ENCODE measurements at regions not wholly inside any gene's neighbourhood (a gene's known extent, or its start where the extent isn't known, plus 50 kb on each side); places are given as distances from the start of the nearest gene placed in this dataset.
"Not testable (repeated sequence)": the region's sequence is repeated elsewhere in the genome, so short reads cannot be mapped to it uniquely, and the experiment has no call there.

DNA sequence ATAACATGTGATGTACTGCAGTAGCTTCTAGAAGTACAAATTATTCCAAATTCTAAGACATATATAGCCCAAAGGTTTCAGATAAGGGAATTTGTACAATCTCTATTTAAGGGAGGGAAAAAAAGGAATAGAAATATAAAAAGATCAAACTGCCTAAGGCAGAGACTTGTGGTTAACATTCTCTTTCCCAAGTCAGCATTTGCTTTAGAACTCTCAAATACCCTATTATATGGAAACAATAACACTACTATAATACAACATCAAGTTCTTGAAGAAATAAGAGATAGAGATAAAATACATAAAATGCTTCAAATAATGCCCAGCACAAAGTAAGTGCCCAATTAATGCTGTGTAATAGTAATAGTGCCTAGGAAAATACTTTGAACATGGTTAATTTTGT lies 123.1 kb downstream of the CRPPA start:
- no peaks in the 10 kb centered on the region for H3K27me3 Mint-ChIP-seq
- ATAC-seq (no peak), DNase-seq (no peak)
- no peak overlapping the region for H3K4me3 Mint-ChIP-seq
- no peak overlapping the region for H3K27ac Mint-ChIP-seq
- no peaks in the 10 kb centered on the region for H3K4me1 Mint-ChIP-seq
- H3K9me3 Mint-ChIP-seq, result no peaks in the 10 kb centered on the region

DNA sequence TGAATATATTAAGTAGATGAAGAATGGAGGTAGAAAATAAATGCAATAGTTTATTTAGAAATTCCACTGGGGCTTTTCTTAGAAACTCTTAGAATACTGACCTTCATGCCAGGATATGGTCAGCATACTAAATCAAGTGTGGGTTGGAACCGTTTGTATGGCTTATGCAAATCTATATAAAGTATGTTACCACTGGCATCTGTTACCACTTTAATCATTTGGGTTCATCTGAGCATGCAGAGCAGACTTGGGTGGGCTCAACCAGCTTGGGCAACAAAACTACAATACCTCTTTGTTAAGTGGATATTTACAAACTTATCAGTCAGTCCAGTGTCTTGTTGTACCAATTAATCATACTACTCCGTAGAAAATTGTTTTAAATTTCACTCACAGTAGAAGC lies 125.8 kb downstream of the CRPPA start:
- DNase-seq (no peak), ATAC-seq (no peak)
- no peak overlapping the region for H3K4me3 Mint-ChIP-seq
- H3K4me1 Mint-ChIP-seq, result no peaks in the 10 kb centered on the region
- no peaks in the 10 kb centered on the region for H3K9me3 Mint-ChIP-seq
- H3K27ac Mint-ChIP-seq, result no peak overlapping the region
- no peaks in the 10 kb centered on the region for H3K27me3 Mint-ChIP-seq

DNA sequence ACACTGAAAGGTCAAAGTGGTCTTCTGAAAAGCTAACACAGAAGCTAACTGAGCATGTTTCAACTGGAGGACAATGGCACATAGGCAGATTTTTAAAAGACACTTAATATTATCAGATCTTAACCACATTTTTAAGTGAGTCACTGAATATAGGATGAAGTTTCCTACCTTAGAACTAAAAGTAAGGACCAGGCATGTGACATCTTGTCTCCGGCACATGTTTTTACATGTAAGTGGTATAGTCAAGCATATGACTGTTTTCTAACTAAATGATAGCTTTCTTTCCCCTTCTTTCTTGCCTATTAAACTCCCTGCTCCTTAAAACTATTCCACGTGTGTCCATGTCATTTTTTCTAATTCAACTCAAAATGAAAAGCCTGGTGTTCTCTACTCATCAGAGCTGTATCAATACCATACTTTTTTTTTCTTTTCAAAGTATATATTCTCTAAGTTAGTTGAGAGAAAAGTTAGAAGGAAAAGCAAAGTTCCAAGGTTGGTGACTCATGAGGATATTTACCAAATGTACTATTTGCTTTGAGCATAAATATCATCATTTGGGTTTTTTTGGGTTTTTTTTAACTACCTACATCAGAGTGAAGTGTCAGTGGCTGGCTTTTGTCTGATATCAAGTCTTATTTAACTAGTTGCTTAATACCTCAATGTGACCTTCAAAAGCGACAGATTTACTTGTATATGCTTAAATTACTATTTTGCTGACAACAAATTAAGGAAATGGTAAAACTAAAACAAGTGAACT lies 127.5 kb downstream of the CRPPA start:
- Mint-ChIP-seq H3K27me3 (no peaks in the 10 kb centered on the region), H3K4me3 (no peak overlapping the region), H3K27ac (no peak overlapping the region), H3K4me1 (no peaks in the 10 kb centered on the region), H3K9me3 (peaks cover 0 to 6% of the 10 kb centered on the region in 2 donors)
- DNase-seq, result no peak
- ATAC-seq, result no peak

DNA sequence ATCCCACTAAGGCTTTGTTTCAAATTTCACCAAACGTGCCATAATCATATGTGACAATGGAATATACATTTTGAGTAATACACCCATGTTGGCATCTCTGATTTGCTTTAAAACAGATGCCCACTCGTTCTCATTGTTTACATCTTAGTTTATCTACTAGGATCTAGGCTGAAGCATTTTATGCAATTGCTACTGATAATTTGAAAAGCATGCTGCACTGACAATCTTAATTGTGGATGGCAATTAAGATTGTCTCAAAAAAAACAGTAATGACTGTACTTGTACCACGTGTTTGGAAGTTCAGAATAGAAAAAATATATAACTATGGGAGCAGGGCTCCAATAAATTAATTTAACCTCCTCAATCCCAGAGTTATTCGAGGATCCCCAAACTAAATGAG lies 136.8 kb downstream of the CRPPA start:
- ATAC-seq (no peak), DNase-seq (no peak)
- no peak overlapping the region for H3K27ac Mint-ChIP-seq
- H3K4me3 Mint-ChIP-seq, result no peak overlapping the region
- no peaks in the 10 kb centered on the region for H3K4me1 Mint-ChIP-seq
- no peaks in the 10 kb centered on the region for H3K27me3 Mint-ChIP-seq
- H3K9me3 Mint-ChIP-seq, result peaks cover 2 to 7% of the 10 kb centered on the region in 2 donors

DNA sequence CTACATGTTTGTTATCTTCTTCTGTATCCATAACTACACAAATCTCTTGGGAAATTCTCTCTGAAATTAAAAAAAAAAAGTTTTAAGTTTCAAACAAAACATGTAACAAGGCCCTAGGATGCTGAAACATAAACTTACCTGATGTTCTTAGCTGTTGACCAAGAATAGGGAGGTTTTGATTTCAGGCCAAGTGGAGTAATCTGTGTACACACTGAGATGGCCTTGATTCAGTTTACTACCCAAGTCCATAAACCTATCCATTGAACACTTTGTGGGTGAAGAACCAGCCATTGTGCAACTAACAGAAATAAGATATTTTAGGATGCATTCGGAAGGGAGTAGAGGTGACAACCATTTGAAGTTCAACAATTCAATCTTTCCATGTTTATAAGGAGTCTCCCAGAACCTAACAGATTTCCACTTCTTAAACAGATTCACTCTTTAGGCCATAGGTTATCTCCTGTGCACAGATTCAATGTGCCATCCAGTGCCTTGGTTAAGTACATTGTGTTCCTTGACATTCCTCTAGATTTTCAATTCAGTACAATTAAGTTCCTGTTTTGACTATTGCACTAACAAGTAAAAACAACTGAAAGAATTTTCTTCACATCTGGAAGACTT lies 143.1 kb downstream of the CRPPA start:
- Mint-ChIP-seq H3K4me1 (no peaks in the 10 kb centered on the region), H3K27me3 (no peaks in the 10 kb centered on the region), H3K9me3 (peaks cover 0 to 5% of the 10 kb centered on the region in 2 donors), H3K27ac (no peak overlapping the region), H3K4me3 (no peak overlapping the region)
- no peak for ATAC-seq
- DNase-seq, result no peak

DNA sequence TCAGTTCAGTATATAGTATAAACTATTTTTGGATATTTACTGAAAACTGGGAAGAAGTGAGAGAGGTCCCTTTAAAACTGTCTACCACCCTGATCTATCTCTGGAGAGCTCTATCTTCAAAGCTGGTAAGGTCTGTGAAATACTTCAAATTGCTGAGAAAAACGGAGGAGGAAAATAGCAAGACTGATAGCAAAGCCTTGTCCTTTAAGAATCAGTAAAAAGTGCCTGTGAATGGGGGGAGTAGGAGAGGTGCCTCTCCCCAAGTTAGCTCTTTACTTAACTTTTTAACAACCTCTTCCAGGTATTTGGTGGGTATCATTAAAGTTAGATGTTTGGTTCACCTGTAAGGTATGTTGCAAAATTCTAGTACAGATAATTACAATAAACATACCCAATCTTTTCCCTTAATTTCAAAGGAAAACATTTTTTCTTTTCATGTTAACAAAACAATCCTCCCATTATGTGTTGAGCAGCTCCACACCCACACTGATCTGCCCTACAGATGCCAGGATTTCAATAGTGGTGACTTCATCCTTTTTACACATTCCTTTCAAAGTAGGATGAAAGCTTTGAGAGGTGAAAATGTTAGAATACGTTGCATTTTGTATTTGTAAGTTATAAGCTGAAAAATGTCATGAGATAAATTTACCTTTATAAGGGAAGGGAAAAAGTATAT lies 149.2 kb downstream of the CRPPA start:
- no peak for ATAC-seq
- H3K4me3 Mint-ChIP-seq, result no peak overlapping the region
- no peaks in the 10 kb centered on the region for H3K9me3 Mint-ChIP-seq
- DNase-seq, result no peak
- H3K27me3 Mint-ChIP-seq, result no peaks in the 10 kb centered on the region
- no peaks in the 10 kb centered on the region for H3K4me1 Mint-ChIP-seq
- peak overlapping the region in 1 of 2 donors; percentile 37 for H3K27ac Mint-ChIP-seq

DNA sequence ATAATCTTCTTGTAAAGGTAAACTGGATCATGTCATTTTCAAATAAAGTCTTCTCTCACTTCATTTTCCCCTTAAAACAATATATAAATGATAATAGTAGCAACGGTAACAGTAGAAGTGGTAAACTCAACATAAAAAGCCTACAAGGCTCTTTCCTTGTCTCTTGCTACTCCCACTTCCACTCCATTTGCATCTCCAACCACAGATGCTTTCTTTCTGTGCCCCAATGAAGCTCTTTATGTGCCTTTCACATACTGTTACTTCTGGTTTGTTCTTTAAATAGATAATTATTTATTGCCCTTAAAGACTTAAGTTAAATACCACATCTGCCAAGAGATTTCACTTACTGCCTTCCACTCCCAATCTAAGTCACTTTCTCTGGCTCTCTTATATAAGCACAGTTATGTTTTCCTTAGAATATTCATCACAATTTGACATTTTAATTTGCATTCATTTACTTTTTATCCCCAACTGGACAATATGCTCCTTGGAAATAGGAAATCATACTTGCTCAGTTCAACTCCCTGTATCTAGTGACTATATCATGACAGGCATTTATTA lies 149.9 kb downstream of the CRPPA start:
- Mint-ChIP-seq H3K27ac (no peak overlapping the region), H3K27me3 (no peaks in the 10 kb centered on the region), H3K9me3 (no peaks in the 10 kb centered on the region), H3K4me3 (no peak overlapping the region), H3K4me1 (no peaks in the 10 kb centered on the region)
- no peak for ATAC-seq
- DNase-seq, result no peak

DNA sequence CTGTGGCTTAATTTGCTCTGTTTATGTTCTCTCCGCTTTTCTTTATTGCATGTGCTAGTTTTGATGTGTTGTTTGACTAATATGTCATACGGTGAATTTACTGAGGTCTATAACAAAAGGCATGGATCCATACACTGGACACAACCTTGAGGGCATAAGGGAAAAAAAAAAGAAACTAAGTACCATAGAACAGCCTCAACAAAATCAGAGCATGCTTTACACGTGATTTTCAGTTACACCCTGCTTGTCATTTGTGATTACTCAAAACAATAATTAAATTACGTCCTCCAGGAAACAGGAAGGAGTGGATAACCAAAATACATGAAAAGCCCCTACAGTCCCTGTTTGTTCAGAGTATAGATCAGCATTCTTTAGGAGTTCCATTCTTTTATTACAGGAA lies 150.5 kb downstream of the CRPPA start:
- Mint-ChIP-seq H3K27me3 (no peaks in the 10 kb centered on the region), H3K9me3 (no peaks in the 10 kb centered on the region), H3K4me1 (no peaks in the 10 kb centered on the region), H3K27ac (no peak overlapping the region), H3K4me3 (no peak overlapping the region)
- ATAC-seq (no peak), DNase-seq (no peak)

DNA sequence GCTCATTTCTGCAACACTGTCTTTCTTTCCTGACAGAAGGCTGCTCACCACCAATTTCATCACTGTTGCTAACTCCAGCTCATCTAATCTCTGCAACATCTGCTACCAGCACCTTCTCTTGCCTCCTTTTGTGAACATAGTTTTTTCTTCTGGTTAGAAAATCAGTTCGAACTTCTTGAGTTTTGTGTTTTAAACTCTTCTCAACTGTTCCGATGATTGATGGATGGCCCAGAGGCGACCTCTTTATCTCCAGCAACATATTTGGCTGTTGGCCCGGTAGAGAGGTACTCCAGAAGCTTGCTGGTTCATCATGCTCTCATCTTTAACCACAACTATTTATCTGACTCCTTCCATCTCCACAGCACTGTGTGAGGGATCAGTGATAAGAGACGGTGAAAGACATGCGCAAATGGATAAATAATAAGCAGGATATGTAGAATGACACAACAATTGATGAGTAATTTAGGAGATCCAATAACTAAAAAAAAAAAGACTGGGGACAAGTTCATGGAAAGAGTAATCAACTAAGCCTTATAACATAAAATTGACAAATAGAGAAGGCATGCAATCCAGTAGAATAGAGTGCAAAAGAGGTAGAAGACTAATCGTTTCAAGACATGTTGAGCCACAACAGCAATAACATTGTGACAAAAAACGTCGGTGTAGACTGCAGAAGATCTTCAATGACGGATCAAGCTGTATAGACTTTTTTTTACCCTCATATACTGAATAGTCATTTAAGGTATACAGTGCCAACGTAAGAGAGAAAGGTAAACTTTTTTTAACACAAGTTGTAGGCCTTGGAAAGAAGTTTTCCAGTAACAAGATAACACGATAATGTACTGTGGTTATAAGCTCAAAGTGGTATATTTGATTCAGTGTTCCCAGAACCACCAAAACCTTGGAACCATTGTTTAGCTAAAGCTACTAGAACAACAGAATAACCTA lies 152.2 kb downstream of the CRPPA start:
- Mint-ChIP-seq H3K27me3 (no peaks in the 10 kb centered on the region), H3K4me1 (no peaks in the 10 kb centered on the region)
- no peak for ATAC-seq

DNA sequence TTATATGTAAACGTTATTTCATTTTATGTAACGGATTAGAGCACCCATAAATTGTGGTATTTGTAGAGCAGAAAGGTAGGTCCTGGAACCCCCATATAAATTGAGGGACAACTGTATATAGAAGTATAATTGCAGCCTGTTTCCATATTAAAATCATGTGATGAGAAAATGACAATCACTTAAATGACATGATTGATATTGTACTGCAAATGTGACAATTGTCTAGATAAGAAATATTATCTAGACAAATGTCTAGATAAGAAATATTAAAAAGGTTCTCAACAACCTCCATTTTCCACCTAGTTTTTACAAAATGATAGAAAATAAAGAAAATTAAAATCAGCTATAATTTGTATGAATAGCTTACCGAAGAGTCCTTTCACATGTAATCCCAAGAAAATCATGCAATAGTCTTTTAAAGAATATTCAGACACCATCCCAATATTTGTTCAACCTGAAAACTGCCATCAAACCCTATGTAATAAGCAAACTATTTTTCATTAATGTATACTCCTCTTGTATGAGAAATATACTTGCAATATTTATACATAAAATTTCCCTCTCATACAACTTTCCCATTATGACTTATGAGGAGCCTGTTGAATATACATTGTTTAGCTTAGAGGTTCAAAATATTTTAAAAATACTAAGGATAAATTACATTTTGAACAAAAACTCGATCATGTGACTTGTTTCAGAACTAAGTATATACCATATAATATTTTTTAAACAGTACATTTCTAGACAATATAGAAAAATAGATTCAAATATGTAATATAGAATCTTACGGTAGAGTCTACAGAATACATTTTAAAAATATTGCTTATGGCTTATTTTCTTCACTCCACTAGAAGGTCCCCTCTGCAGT lies 153.2 kb downstream of the CRPPA start:
- ATAC-seq, result no peak
- Mint-ChIP-seq H3K27ac (no peak overlapping the region), H3K4me3 (no peak overlapping the region), H3K9me3 (no peaks in the 10 kb centered on the region), H3K27me3 (no peaks in the 10 kb centered on the region), H3K4me1 (no peaks in the 10 kb centered on the region)
- DNase-seq, result no peak

More for the DNA sequence above, 152.2 kb downstream of the CRPPA start:
- Mint-ChIP-seq H3K27ac (no peak overlapping the region), H3K4me3 (no peak overlapping the region), H3K9me3 (no peaks in the 10 kb centered on the region)
- no peak for DNase-seq

DNA sequence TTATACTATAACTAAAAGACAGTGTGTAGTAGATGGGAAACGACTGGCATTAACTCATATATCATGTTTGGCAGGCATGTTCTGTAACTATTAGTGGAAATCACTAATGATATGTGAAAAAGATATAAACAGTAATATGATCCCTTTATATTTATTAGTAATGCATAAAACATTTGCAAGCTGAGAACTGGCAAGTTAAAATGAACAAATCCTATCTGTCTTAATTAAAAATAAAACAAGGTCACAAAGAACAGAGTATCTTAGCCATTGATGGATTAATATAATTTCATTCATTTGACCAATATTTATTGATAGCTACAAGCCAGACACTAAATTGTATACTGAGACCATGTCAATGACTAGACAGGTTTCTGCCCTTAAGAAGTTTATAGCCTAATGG lies 154.5 kb downstream of the CRPPA start:
- ATAC-seq (no peak), DNase-seq (no peak)
- no peaks in the 10 kb centered on the region for H3K27me3 Mint-ChIP-seq
- H3K4me3 Mint-ChIP-seq, result no peak overlapping the region
- no peak overlapping the region for H3K27ac Mint-ChIP-seq
- H3K4me1 Mint-ChIP-seq, result peaks cover 2% of the 10 kb centered on the region
- no peaks in the 10 kb centered on the region for H3K9me3 Mint-ChIP-seq

DNA sequence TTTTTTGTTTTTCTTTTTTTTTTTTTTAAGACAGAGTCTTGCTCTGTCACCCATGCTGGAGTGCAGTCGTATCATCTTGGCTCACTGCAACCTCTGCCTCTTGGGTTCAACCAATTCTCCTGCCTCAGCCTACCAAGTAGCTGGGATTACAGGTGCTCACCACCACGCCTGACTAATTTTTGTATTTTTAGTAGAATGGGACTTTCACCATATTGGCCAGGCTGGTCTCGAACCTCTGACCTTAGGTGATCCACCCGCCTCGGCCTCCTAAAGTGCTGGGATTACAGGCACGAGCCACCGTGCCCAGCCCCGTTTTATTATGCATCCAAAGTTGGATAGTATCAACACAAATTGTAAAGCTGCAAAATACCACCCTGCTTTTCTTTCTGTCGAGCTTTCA lies 154.9 kb downstream of the CRPPA start:
- H3K27ac Mint-ChIP-seq, DNase-seq, H3K9me3 Mint-ChIP-seq, H3K4me1 Mint-ChIP-seq, H3K4me3 Mint-ChIP-seq, ATAC-seq, H3K27me3 Mint-ChIP-seq: not testable (repeated sequence)

DNA sequence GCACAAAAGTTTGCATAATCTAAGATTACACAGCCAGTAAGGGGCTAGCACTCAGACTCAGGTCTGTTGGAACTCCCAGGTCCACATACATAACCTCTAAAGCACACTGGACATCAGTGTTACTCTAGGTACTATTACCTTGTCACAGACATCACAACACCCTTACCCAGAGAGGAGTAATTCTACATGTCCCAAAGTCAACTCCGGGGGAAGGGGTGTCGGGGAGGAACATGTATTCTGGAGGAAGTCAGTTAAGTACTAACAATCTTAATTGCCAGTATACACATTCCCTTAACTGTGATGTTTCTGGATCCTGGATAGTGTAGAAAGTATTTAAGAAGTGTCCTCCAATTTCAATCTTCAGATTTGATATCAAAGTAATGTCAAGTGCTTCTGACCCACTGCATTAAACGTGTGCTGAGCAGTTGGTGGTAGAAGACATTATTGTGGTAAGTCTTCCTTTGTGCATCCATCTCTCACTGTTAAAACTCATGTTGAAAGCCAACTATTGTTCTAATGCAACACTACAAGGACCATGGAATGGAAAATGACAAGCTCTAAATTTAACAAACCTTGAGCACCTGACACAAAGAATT lies 155.4 kb downstream of the CRPPA start:
- Mint-ChIP-seq H3K27me3 (no peaks in the 10 kb centered on the region), H3K4me3 (no peak overlapping the region), H3K27ac (no peak overlapping the region), H3K4me1 (peaks cover 6% of the 10 kb centered on the region), H3K9me3 (no peaks in the 10 kb centered on the region)
- DNase-seq, result no peak
- ATAC-seq, result no peak

All from stimulated activated naive CD8-positive, alpha-beta T cell treated with anti-CD3 and anti-CD28 coated beads, Interleukin-15, amount 100 ng/mL, for 72 hours (primary cell).